ENCODE measurements at regions not wholly inside any gene's neighbourhood (a gene's known extent, or its start where the extent isn't known, plus 50 kb on each side); places are given as distances from the start of the nearest gene placed in this dataset.

- Histone ChIP-seq H3K27ac (ENCODE audit: extremely low read depth, low read depth, low read length) (no peak overlapping the region), H4K20me1 (replicated peaks; ENCODE audit: control insufficient read depth, insufficient read depth, low read length) (no peaks in the 10 kb centered on the region), H3K9me1 (ENCODE audit: control insufficient read depth, insufficient read depth, low read length) (no peaks in the 10 kb centered on the region), H3K9ac (ENCODE audit: insufficient read depth in 1 of 2, low read depth in 2 of 2, low read length in 2 of 2) (no peak overlapping the region), H3K9me3 (replicated peaks; ENCODE audit: control insufficient read depth, insufficient read depth, low read depth, low read length) (no peaks in the 10 kb centered on the region), H3K36me3 (ENCODE audit: control insufficient read depth, insufficient read depth, low read length) (no peaks in the 10 kb centered on the region), H3K79me2 (ENCODE audit: control insufficient read depth, insufficient read depth, low read length) (no peaks in the 10 kb centered on the region), H2AFZ (ENCODE audit: low read depth, low read length) (no peak overlapping the region), H3K27me3 (ENCODE audit: control insufficient read depth in 2 of 2, insufficient read depth in 2 of 2, low read length in 2 of 2) (peaks cover 8 to 28% of the 10 kb centered on the region in 2 experiments), H3K4me2 (ENCODE audit: insufficient read depth, low read length) (no peak overlapping the region), H3K4me3 (no peak overlapping the region), H3K4me1 (replicated peaks in 1 of 2; ENCODE audit: control insufficient read depth in 2 of 2, insufficient read depth in 2 of 2, low read length in 2 of 2) (peaks cover 0 to 10% of the 10 kb centered on the region in 2 experiments; a peak in 3 of 5 replicates)
- DNase-seq (ENCODE audit: extremely low read depth in 1 of 4, low spot score in 3 of 4): no peak
- in situ Hi-C loops (cut with MboI): loop anchor here (5.0 to 25.0 kb wide), 3 partner anchors 106 to 421 kb away; partner anchors contain the start of gene RSPH3
- no peak for FAIRE-seq
- 28% methylated on average over 10 of the region's 10 CpGs for WGBS (ENCODE audit: insufficient coverage, low coverage, missing lambda C conversion rate)
- ChIA-PET POLR2A (interaction anchor here (1.9 kb wide), 1 partner anchor 11 kb away, joined by 4 read pairs; no protein-coding TSS in a partner anchor), CTCF (ENCODE audit: low intra/inter-chr PET ratio) (no interaction called here)
- intact Hi-C loops (cut with micrococcal nuclease): loop anchor here (10.0 kb wide), 1 partner anchor 304 kb away; no protein-coding TSS in a partner anchor
- TF ChIP-seq ZNF717 (CRISPR knock-in tag; IDR thresholded peaks at IDR 0.05): no peak
- TF ChIP-seq JUND (IDR thresholded peaks at IDR 0.05; ENCODE audit: borderline replicate concordance, low read depth, low read length): no peak
- TF ChIP-seq JUND (tag; IDR thresholded peaks at IDR 0.05; ENCODE audit: borderline replicate concordance, low read depth, low read length): 0 out of 3 replicates have a peak, but pooled peaks have one; percentile 12
- TF ChIP-seq ATF7 (IDR thresholded peaks at IDR 0.05): peak; percentile 59
- TF ChIP-seq ATF3 (IDR thresholded peaks at IDR 0.05): peak; percentile 50; the same call in 1 of the 2 replicates
- TF ChIP-seq ATF3 (CRISPR knock-in tag; conservative IDR thresholded peaks at IDR 0.05): no peak
- ATAC-seq: no peak
- no TSS peak for BruUV-seq (replicated peaks)
Measured at GRCh38 chr6:159108426-159108985, 60.7 kb upstream of the FNDC1 start.
